Body of pancreas (tissue), 4 donors: ENCODE measurements at regions not wholly inside any gene's neighbourhood (a gene's known extent, or its start where the extent isn't known, plus 50 kb on each side); places are given as distances from the start of the nearest gene placed in this dataset.

Source experiments
- POLR2A ChIP-seq, 3 donors: fragments of 450-650 bp; IDR thresholded peaks; one replicate each; pipeline ENCODE4 v1.6.1; 2016; ENCODE audit warnings: antibody characterized with exemption in 3 of 3, mild to moderate bottlenecking in 2 of 3
- TF ChIP-seq, protein P1 (sequence below), 7 experiments: fragments of 450-650 bp in 4 of 7; fragments of 200-600 bp in 3 of 7; sonication (generic) in 3 of 7; IDR thresholded peaks; one replicate each; pipeline ENCODE4 v1.5.1; 2016 to 2019; ENCODE audit warnings: antibody characterized with exemption in 7 of 7

- no peak for TF ChIP-seq POLR2A (IDR thresholded peaks at IDR 0.05)
- TF ChIP-seq, protein P1, sequence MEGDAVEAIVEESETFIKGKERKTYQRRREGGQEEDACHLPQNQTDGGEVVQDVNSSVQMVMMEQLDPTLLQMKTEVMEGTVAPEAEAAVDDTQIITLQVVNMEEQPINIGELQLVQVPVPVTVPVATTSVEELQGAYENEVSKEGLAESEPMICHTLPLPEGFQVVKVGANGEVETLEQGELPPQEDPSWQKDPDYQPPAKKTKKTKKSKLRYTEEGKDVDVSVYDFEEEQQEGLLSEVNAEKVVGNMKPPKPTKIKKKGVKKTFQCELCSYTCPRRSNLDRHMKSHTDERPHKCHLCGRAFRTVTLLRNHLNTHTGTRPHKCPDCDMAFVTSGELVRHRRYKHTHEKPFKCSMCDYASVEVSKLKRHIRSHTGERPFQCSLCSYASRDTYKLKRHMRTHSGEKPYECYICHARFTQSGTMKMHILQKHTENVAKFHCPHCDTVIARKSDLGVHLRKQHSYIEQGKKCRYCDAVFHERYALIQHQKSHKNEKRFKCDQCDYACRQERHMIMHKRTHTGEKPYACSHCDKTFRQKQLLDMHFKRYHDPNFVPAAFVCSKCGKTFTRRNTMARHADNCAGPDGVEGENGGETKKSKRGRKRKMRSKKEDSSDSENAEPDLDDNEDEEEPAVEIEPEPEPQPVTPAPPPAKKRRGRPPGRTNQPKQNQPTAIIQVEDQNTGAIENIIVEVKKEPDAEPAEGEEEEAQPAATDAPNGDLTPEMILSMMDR (IDR thresholded peaks at IDR 0.05), result no peak
These were observed 1006.9 kb downstream of the CDH9 start for GRCh38 chr5:26031481-26031880.
